NT2/D1 (cell line): ENCODE measurements at regions not wholly inside any gene's neighbourhood (a gene's known extent, or its start where the extent isn't known, plus 50 kb on each side); places are given as distances from the start of the nearest gene placed in this dataset.

Source experiments
- DNase-seq: peaks from one replicate; pipeline ENCODE4 v3.0.0-alpha.2; 2011; ENCODE audit warnings: low read depth, low spot score
- H3K27me3 ChIP-seq: 2 replicates; pipeline ENCODE4 v1.6.0; 2011; ENCODE audit warnings: mild to moderate bottlenecking; ENCODE audit not compliant: insufficient read length, insufficient read depth
- H3K36me3 ChIP-seq: 2 replicates; pipeline ENCODE4 v1.6.1; 2011; ENCODE audit warnings: mild to moderate bottlenecking, low read length, mixed read lengths; ENCODE audit not compliant: insufficient read depth, insufficient read length
- H3K4me1 ChIP-seq: 2 replicates; pipeline ENCODE4 v1.5.1; 2011; ENCODE audit not compliant: insufficient read depth, insufficient read length
- H3K4me3 ChIP-seq: 2 replicates; pipeline ENCODE4 v1.5.1; 2011; ENCODE audit warnings: low read depth; ENCODE audit not compliant: insufficient read length
- H3K9ac ChIP-seq: 2 replicates; pipeline ENCODE4 v1.6.0; 2011; ENCODE audit warnings: low read depth; ENCODE audit not compliant: insufficient read length
- H3K9me3 ChIP-seq: 2 replicates; pipeline ENCODE4 v1.5.1; 2011; ENCODE audit warnings: mild to moderate bottlenecking, low read length; ENCODE audit not compliant: insufficient read depth
- SUZ12 ChIP-seq: IDR thresholded peaks from 2 replicates; pipeline ENCODE4 v1.6.1; 2011; ENCODE audit not compliant: insufficient read length, insufficient read depth; ENCODE audit errors: extremely low read depth
- YY1 ChIP-seq: IDR thresholded peaks from 2 replicates; pipeline ENCODE4 v1.6.1; 2011; ENCODE audit not compliant: insufficient read length, insufficient read depth
- ZNF274 ChIP-seq: IDR thresholded peaks from 2 replicates; pipeline ENCODE4 v1.6.1; 2011; ENCODE audit warnings: mild to moderate bottlenecking, low read depth, low read length

- no peaks in the 10 kb centered on the region for H3K4me1 ChIP-seq
- no peak for DNase-seq
- TF ChIP-seq SUZ12, result no peak
- no peak for TF ChIP-seq ZNF274
- no peak for TF ChIP-seq YY1
- H3K9me3 ChIP-seq, result no peaks in the 10 kb centered on the region; the same call in 1 of the 2 replicates
- H3K36me3 ChIP-seq, result no peaks in the 10 kb centered on the region
- H3K4me3 ChIP-seq, result no peak overlapping the region
- no peaks in the 10 kb centered on the region for H3K27me3 ChIP-seq
- no peak overlapping the region for H3K9ac ChIP-seq
These were observed 231.1 kb upstream of the PAPPA start for GRCh38 chr9:115922444-115922843.

GRCh38 chr9:115923410-115923809 lies 230.2 kb upstream of the PAPPA start:
- Histone ChIP-seq H3K36me3 (no peaks in the 10 kb centered on the region), H3K4me1 (no peaks in the 10 kb centered on the region), H3K9ac (no peak overlapping the region), H3K4me3 (no peak overlapping the region), H3K9me3 (no peaks in the 10 kb centered on the region; the same call in 1 of the 2 replicates), H3K27me3 (no peaks in the 10 kb centered on the region)
- TF ChIP-seq YY1, result no peak
- TF ChIP-seq SUZ12, result no peak
- no peak for TF ChIP-seq ZNF274
- no peak for DNase-seq

- TF ChIP-seq SUZ12, result no peak
- TF ChIP-seq ZNF274, result no peak
- no peak for TF ChIP-seq YY1
- H3K9me3 ChIP-seq, result no peaks in the 10 kb centered on the region; the same call in 1 of the 2 replicates
- no peaks in the 10 kb centered on the region for H3K4me1 ChIP-seq
- no peak overlapping the region for H3K4me3 ChIP-seq
- H3K36me3 ChIP-seq, result no peaks in the 10 kb centered on the region
- H3K27me3 ChIP-seq, result no peaks in the 10 kb centered on the region
- H3K9ac ChIP-seq, result no peak overlapping the region
- DNase-seq, result no peak
These were observed 229.5 kb upstream of the PAPPA start for GRCh38 chr9:115923903-115924668.

GRCh38 chr9:115924669-115924987 lies 229.0 kb upstream of the PAPPA start:
- Histone ChIP-seq H3K4me1 (no peaks in the 10 kb centered on the region), H3K27me3 (no peaks in the 10 kb centered on the region), H3K36me3 (no peaks in the 10 kb centered on the region), H3K9ac (no peak overlapping the region), H3K4me3 (no peak overlapping the region), H3K9me3 (no peaks in the 10 kb centered on the region; the same call in 1 of the 2 replicates)
- no peak for DNase-seq
- TF ChIP-seq SUZ12 (no peak), YY1 (no peak), ZNF274 (no peak)

- Histone ChIP-seq H3K9ac (no peak overlapping the region), H3K4me3 (no peak overlapping the region), H3K9me3 (no peaks in the 10 kb centered on the region; the same call in 1 of the 2 replicates), H3K27me3 (no peaks in the 10 kb centered on the region), H3K36me3 (no peaks in the 10 kb centered on the region), H3K4me1 (no peaks in the 10 kb centered on the region)
- no peak for DNase-seq
- TF ChIP-seq ZNF274, result no peak
- TF ChIP-seq SUZ12, result no peak
- no peak for TF ChIP-seq YY1
These were observed 228.2 kb upstream of the PAPPA start for GRCh38 chr9:115925424-115925823.

- no peaks in the 10 kb centered on the region; the same call in 1 of the 2 replicates for H3K9me3 ChIP-seq
- H3K36me3 ChIP-seq, result no peaks in the 10 kb centered on the region
- no peak for DNase-seq
- no peak overlapping the region for H3K9ac ChIP-seq
- TF ChIP-seq SUZ12, result no peak
- TF ChIP-seq YY1, result no peak
- no peak for TF ChIP-seq ZNF274
- H3K27me3 ChIP-seq, result no peaks in the 10 kb centered on the region
- H3K4me1 ChIP-seq, result no peaks in the 10 kb centered on the region
- H3K4me3 ChIP-seq, result no peak overlapping the region
These were observed 223.1 kb upstream of the PAPPA start for GRCh38 chr9:115930472-115930871.

- no peaks in the 10 kb centered on the region for H3K9me3 ChIP-seq
- no peak for DNase-seq
- TF ChIP-seq ZNF274 (no peak), SUZ12 (no peak), YY1 (no peak)
- H3K27me3 ChIP-seq, result no peaks in the 10 kb centered on the region
- no peak overlapping the region for H3K9ac ChIP-seq
- no peak overlapping the region for H3K4me3 ChIP-seq
- H3K4me1 ChIP-seq, result no peaks in the 10 kb centered on the region
- no peaks in the 10 kb centered on the region for H3K36me3 ChIP-seq
These were observed 215.1 kb upstream of the PAPPA start for GRCh38 chr9:115938479-115938878.
